Natural killer cell (primary cell): ENCODE measurements at regions not wholly inside any gene's neighbourhood (a gene's known extent, or its start where the extent isn't known, plus 50 kb on each side); places are given as distances from the start of the nearest gene placed in this dataset.

Experiments used
- ATAC-seq, 3 donors: fragments of 150-1000 bp in 2 of 3; fragments of 200-7000 bp in 1 of 3; cut with Tn5 transposase; 1 replicate in 1 of 3; 2 replicates in 2 of 3; pipeline ENCODE4 v1.10.0; 2021; ENCODE audit warnings: mild to moderate bottlenecking in 2 of 3, moderate library complexity in 2 of 3
- DNase-seq, 2 donors: peaks; one replicate each; pipeline versions ENCODE4 v3.0.0 to v3.0.0-alpha.2; 2013 to 2021; ENCODE audit warnings: mixed read lengths in 1 of 2
- H3K27ac ChIP-seq: one replicate; pipeline ENCODE4 v1.5.1; 2013; ENCODE audit warnings: mild to moderate bottlenecking, low read length
- H3K27me3 ChIP-seq: one replicate; pipeline ENCODE4 v1.6.1; 2013; ENCODE audit warnings: low read length; ENCODE audit not compliant: control insufficient read depth, insufficient read depth
- H3K36me3 ChIP-seq: one replicate; pipeline ENCODE4 v1.6.1; 2013; ENCODE audit warnings: low read length; ENCODE audit not compliant: control insufficient read depth, insufficient read depth
- H3K4me1 ChIP-seq: one replicate; pipeline ENCODE4 v1.6.1; 2013; ENCODE audit warnings: low read length; ENCODE audit not compliant: control insufficient read depth, insufficient read depth
- H3K4me3 ChIP-seq: one replicate; pipeline ENCODE4 v1.5.1; 2013; ENCODE audit warnings: low read length
- H3K9me3 ChIP-seq: one replicate; pipeline ENCODE4 v1.6.1; 2013; ENCODE audit warnings: low read length; ENCODE audit not compliant: control insufficient read depth, insufficient read depth
- H3K27ac Mint-ChIP-seq, 2 donors: one replicate each; pipeline ENCODE4 v1.8.0; 2022; ENCODE audit warnings: mild to moderate bottlenecking in 2 of 2, mixed read lengths in 2 of 2, moderate library complexity in 1 of 2
- H3K27me3 Mint-ChIP-seq, 2 donors: one replicate each; pipeline ENCODE4 v1.8.0; 2022; ENCODE audit warnings: low read depth in 2 of 2, mixed read lengths in 2 of 2
- H3K36me3 Mint-ChIP-seq: one replicate; pipeline ENCODE4 v1.8.0; 2022; ENCODE audit warnings: mixed read lengths
- H3K4me1 Mint-ChIP-seq, 2 donors: one replicate each; pipeline ENCODE4 v1.8.0; 2022; ENCODE audit warnings: mixed read lengths in 2 of 2
- H3K4me3 Mint-ChIP-seq: one replicate; pipeline ENCODE4 v1.8.0; 2022; ENCODE audit warnings: mild to moderate bottlenecking, moderate library complexity, mixed read lengths
- H3K9me3 Mint-ChIP-seq, 2 donors: one replicate each; pipeline ENCODE4 v1.8.0; 2022; ENCODE audit warnings: mixed read lengths in 2 of 2
- CTCF ChIP-seq: fragments of 200-600 bp; IDR thresholded peaks from one replicate; pipeline ENCODE4 v1.8.0; 2022; ENCODE audit warnings: antibody characterized with exemption
- WGBS: methylation state at CpG from one replicate; pipeline ENCODE4 v1.1.7; 2013; ENCODE audit warnings: missing lambda C conversion rate; ENCODE audit not compliant: insufficient coverage; 5-methylcytosine and 5-hydroxymethylcytosine counted together
- intact Hi-C: fragments of 100-400 bp; cut with micrococcal nuclease; formaldehyde crosslinking; loops from one replicate; pipeline ENCODE4 v1.14.2; 2022

GRCh38 chr5:141733198-141733597, 51.2 kb upstream of the ARAP3 start:
- 59% methylated on average over 2 of the region's 2 CpGs for WGBS
- TF ChIP-seq CTCF: no peak
- ATAC-seq (no peak), DNase-seq (no peak)
- no peaks in the 10 kb centered on the region for H3K4me1 Mint-ChIP-seq
- Histone ChIP-seq H3K4me3 (no peak overlapping the region), H3K27me3 (no peaks in the 10 kb centered on the region), H3K4me1 (no peaks in the 10 kb centered on the region), H3K36me3 (no peaks in the 10 kb centered on the region), H3K9me3 (no peaks in the 10 kb centered on the region), H3K27ac (no peak overlapping the region)
- peaks cover 34 to 37% of the 10 kb centered on the region in 2 donors for H3K27me3 Mint-ChIP-seq
- no peak overlapping the region for H3K27ac Mint-ChIP-seq
- H3K9me3 Mint-ChIP-seq: no peaks in the 10 kb centered on the region
- H3K36me3 Mint-ChIP-seq: no peaks in the 10 kb centered on the region
- intact Hi-C loops: no loop called here
- H3K4me3 Mint-ChIP-seq: no peak overlapping the region

- Mint-ChIP-seq H3K27ac (no peak overlapping the region), H3K9me3 (no peaks in the 10 kb centered on the region), H3K36me3 (no peaks in the 10 kb centered on the region), H3K4me1 (no peaks in the 10 kb centered on the region), H3K4me3 (no peak overlapping the region), H3K27me3 (peaks cover 30 to 31% of the 10 kb centered on the region in 2 donors)
- ATAC-seq (no peak), DNase-seq (no peak)
- Histone ChIP-seq H3K27me3 (no peaks in the 10 kb centered on the region), H3K27ac (no peak overlapping the region), H3K4me3 (no peak overlapping the region), H3K4me1 (no peaks in the 10 kb centered on the region), H3K9me3 (no peaks in the 10 kb centered on the region), H3K36me3 (no peaks in the 10 kb centered on the region)
- intact Hi-C loops: no loop called here
- TF ChIP-seq CTCF: no peak
Observed at GRCh38 chr5:141732417-141732816, 50.4 kb upstream of the ARAP3 start.
